ENCODE measurements at regions not wholly inside any gene's neighbourhood (a gene's known extent, or its start where the extent isn't known, plus 50 kb on each side); places are given as distances from the start of the nearest gene placed in this dataset.
"Not testable (repeated sequence)": the region's sequence is repeated elsewhere in the genome, so short reads cannot be mapped to it uniquely, and the experiment has no call there.

- DNase-seq: no peak
Measured at GRCh38 chr3:18734309-18734708, 309.2 kb upstream of the SATB1 start.

GRCh38 chr3:18732474-18732873 lies 307.3 kb upstream of the SATB1 start:
- no peak for DNase-seq

GRCh38 chr3:18730491-18730890 lies 305.4 kb upstream of the SATB1 start:
- DNase-seq: no peak

- DNase-seq: no peak
Measured at GRCh38 chr3:18729671-18730070, 304.5 kb upstream of the SATB1 start.

- DNase-seq: no peak
Measured at GRCh38 chr3:18725668-18726407, 300.7 kb upstream of the SATB1 start.

GRCh38 chr3:18724456-18724855 lies 299.3 kb upstream of the SATB1 start:
- no peak for DNase-seq

GRCh38 chr3:18723206-18723810 lies 298.2 kb upstream of the SATB1 start:
- DNase-seq: no peak

GRCh38 chr3:18720543-18720942 lies 295.4 kb upstream of the SATB1 start:
- no peak for DNase-seq

GRCh38 chr3:18717598-18717997 lies 292.5 kb upstream of the SATB1 start:
- no peak for DNase-seq

GRCh38 chr3:18716821-18717220 lies 291.7 kb upstream of the SATB1 start:
- DNase-seq: no peak

GRCh38 chr3:18716101-18716500 lies 291.0 kb upstream of the SATB1 start:
- DNase-seq: no peak

GRCh38 chr3:18715208-18715607 lies 290.1 kb upstream of the SATB1 start:
- no peak for DNase-seq

GRCh38 chr3:18713577-18713951 lies 288.4 kb upstream of the SATB1 start:
- DNase-seq: no peak

- no peak for DNase-seq
Measured at GRCh38 chr3:18712713-18713576, 287.8 kb upstream of the SATB1 start.

- no peak for DNase-seq
Measured at GRCh38 chr3:18704326-18704725, 279.2 kb upstream of the SATB1 start.

GRCh38 chr3:18703798-18704197 lies 278.7 kb upstream of the SATB1 start:
- DNase-seq: no peak

- not testable (repeated sequence) for DNase-seq
Measured at GRCh38 chr3:18693588-18694329, 268.6 kb upstream of the SATB1 start.

GRCh38 chr3:18687286-18687685 lies 262.1 kb upstream of the SATB1 start:
- no peak for DNase-seq

GRCh38 chr3:18683900-18684299 lies 258.8 kb upstream of the SATB1 start:
- DNase-seq: no peak

- no peak for DNase-seq
Measured at GRCh38 chr3:18681818-18682345, 256.7 kb upstream of the SATB1 start.

GRCh38 chr3:18680758-18681157 lies 255.6 kb upstream of the SATB1 start:
- no peak for DNase-seq

- no peak for DNase-seq
Measured at GRCh38 chr3:18679238-18679637, 254.1 kb upstream of the SATB1 start.
